RWPE2 (cell line): ENCODE measurements at regions not wholly inside any gene's neighbourhood (a gene's known extent, or its start where the extent isn't known, plus 50 kb on each side); places are given as distances from the start of the nearest gene placed in this dataset.

Experiments used
- ATAC-seq: fragments of 200-7000 bp; cut with Tn5 transposase; 3 replicates; pipeline ENCODE4 v1.9.1; 2021; ENCODE audit warnings: low read depth
- DNase-seq: peaks from one replicate; pipeline ENCODE4 v3.0.0-alpha.2; 2020; ENCODE audit warnings: low spot score
- H3K27ac ChIP-seq: fragments of 450-650 bp; 2 replicates; pipeline ENCODE4 v1.5.1; 2017; ENCODE audit warnings: mild to moderate bottlenecking; ENCODE audit not compliant: poor library complexity, severe bottlenecking
- H3K27me3 ChIP-seq: fragments of 250-450 bp; sonication (Bioruptor Pico); 2 replicates; pipeline ENCODE4 v1.5.1; 2021; ENCODE audit warnings: mild to moderate bottlenecking, moderate library complexity; ENCODE audit not compliant: insufficient read depth, poor library complexity, severe bottlenecking
- H3K36me3 ChIP-seq: fragments of 250-450 bp; sonication (Bioruptor Pico); 2 replicates; pipeline ENCODE4 v1.5.1; 2020; ENCODE audit warnings: low read depth, mild to moderate bottlenecking, moderate library complexity
- H3K4me1 ChIP-seq: fragments of 250-450 bp; sonication (Bioruptor Pico); 2 replicates; pipeline ENCODE4 v1.5.1; 2021; ENCODE audit warnings: mild to moderate bottlenecking, moderate library complexity; ENCODE audit not compliant: insufficient read depth, poor library complexity, severe bottlenecking
- H3K4me3 ChIP-seq: fragments of 250-450 bp; sonication (Bioruptor Pico); 2 replicates; pipeline ENCODE4 v1.5.1; 2021; ENCODE audit warnings: mild to moderate bottlenecking, moderate library complexity; ENCODE audit not compliant: severe bottlenecking
- H3K9me3 ChIP-seq: fragments of 250-450 bp; sonication (Bioruptor Pico); 2 replicates; pipeline ENCODE4 v1.5.1; 2021; ENCODE audit warnings: mild to moderate bottlenecking, moderate library complexity; ENCODE audit not compliant: severe bottlenecking
- CTCF ChIP-seq: fragments of 450-650 bp; IDR thresholded peaks from one replicate; pipeline ENCODE4 v1.5.1; 2017; ENCODE audit warnings: mild to moderate bottlenecking, moderate library complexity; ENCODE audit not compliant: poor library complexity, severe bottlenecking

- Histone ChIP-seq H3K27me3 (no peaks in the 10 kb centered on the region), H3K36me3 (no peaks in the 10 kb centered on the region), H3K9me3 (no peaks in the 10 kb centered on the region), H3K4me3 (no peak overlapping the region), H3K27ac (no peak overlapping the region), H3K4me1 (no peaks in the 10 kb centered on the region)
- DNase-seq: no peak
- no peak for TF ChIP-seq CTCF
- ATAC-seq: no peak
Observed at GRCh38 chr5:14971873-14972272, 100.3 kb upstream of the ANKH start.

- Histone ChIP-seq H3K27me3 (no peaks in the 10 kb centered on the region), H3K4me3 (no peak overlapping the region), H3K36me3 (no peaks in the 10 kb centered on the region)
Observed at GRCh38 chr5:14968796-14969195, 97.2 kb upstream of the ANKH start.

GRCh38 chr5:14967166-14967565 lies 95.6 kb upstream of the ANKH start:
- H3K27me3 ChIP-seq: no peaks in the 10 kb centered on the region
- H3K36me3 ChIP-seq: no peaks in the 10 kb centered on the region
- no peak for ATAC-seq
- DNase-seq: no peak
- no peaks in the 10 kb centered on the region for H3K4me1 ChIP-seq
- H3K9me3 ChIP-seq: no peaks in the 10 kb centered on the region
- H3K27ac ChIP-seq: no peak overlapping the region
- H3K4me3 ChIP-seq: no peak overlapping the region
- no peak for TF ChIP-seq CTCF

More at GRCh38 chr5:14968796-14969195, 97.2 kb upstream of the ANKH start:
- H3K9me3 ChIP-seq: no peaks in the 10 kb centered on the region
- no peak for ATAC-seq
- DNase-seq: no peak
- H3K4me1 ChIP-seq: no peaks in the 10 kb centered on the region
- TF ChIP-seq CTCF: no peak
- H3K27ac ChIP-seq: no peak overlapping the region

GRCh38 chr5:14965815-14966214 lies 94.2 kb upstream of the ANKH start:
- ATAC-seq: no peak
- H3K27ac ChIP-seq: no peak overlapping the region
- H3K36me3 ChIP-seq: no peaks in the 10 kb centered on the region
- no peaks in the 10 kb centered on the region for H3K4me1 ChIP-seq
- TF ChIP-seq CTCF: no peak
- H3K9me3 ChIP-seq: no peaks in the 10 kb centered on the region
- H3K27me3 ChIP-seq: no peaks in the 10 kb centered on the region
- no peak overlapping the region for H3K4me3 ChIP-seq
- DNase-seq: no peak

- no peak overlapping the region for H3K4me3 ChIP-seq
- no peak for TF ChIP-seq CTCF
- no peaks in the 10 kb centered on the region for H3K27me3 ChIP-seq
- ATAC-seq: no peak
- peaks cover 20% of the 10 kb centered on the region for H3K4me1 ChIP-seq
- no peak for DNase-seq
- H3K27ac ChIP-seq: no peak overlapping the region
- H3K36me3 ChIP-seq: no peaks in the 10 kb centered on the region
- H3K9me3 ChIP-seq: no peaks in the 10 kb centered on the region
Observed at GRCh38 chr5:14962604-14963003, 91.0 kb upstream of the ANKH start.
